Liver (tissue), 3 donors: ENCODE measurements at regions not wholly inside any gene's neighbourhood (a gene's known extent, or its start where the extent isn't known, plus 50 kb on each side); places are given as distances from the start of the nearest gene placed in this dataset.

ENCODE experiments used
- CTCF ChIP-seq: fragments of 150-350 bp; IDR thresholded peaks from 2 replicates; pipeline ENCODE4 v1.5.1; 2017; ENCODE audit warnings: improper control_type of control experiment, low read depth, low read length; ENCODE audit not compliant: missing input control
- RAD21 ChIP-seq, 2 donors: IDR thresholded peaks; 2 replicates each; pipeline ENCODE4 v1.6.1; 2016; ENCODE audit warnings: antibody characterized with exemption in 2 of 2, mild to moderate bottlenecking in 2 of 2
- donor health status: healthy.
- donor health status: healthy.

DNA sequence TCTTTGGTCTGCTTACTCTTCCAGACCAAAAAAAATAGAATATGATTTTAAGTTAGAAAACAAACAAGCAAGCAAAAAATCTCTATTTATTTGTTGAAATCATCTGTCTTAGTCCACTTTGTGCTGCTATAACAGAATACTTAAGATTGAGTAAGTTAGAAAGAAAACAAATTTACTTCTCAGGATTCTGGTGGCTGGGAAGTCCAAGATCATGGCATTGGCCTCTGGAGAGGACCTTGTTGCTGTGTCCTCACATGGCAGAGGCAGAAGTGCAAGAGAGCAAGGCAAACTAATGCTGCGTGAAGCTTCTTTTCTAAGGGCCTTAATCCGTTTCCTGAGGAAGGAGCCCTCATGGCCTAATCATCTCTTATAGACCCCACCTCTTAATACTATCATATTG lies 156.2 kb downstream of the SPP2 start:
- TF ChIP-seq CTCF, result no peak
- no peak for TF ChIP-seq RAD21 (IDR thresholded peaks at IDR 0.05)
